T-helper 2 cell treated with Interferon-gamma antibody and Interleukin-4, amounts not matched to agents 100 ng/mL and 5 ng/mL, for 36 hours (primary cell): ENCODE measurements at regions not wholly inside any gene's neighbourhood (a gene's known extent, or its start where the extent isn't known, plus 50 kb on each side); places are given as distances from the start of the nearest gene placed in this dataset.

ENCODE experiments used
- intact Hi-C: fragments of 100-400 bp; cut with micrococcal nuclease; formaldehyde crosslinking; loops from one replicate; pipeline ENCODE4 v1.15.1; 2023

GRCh38 chr6:2542101-2542857 lies 208.4 kb downstream of the MYLK4 start:
- intact Hi-C loops: loop anchor here (5.0 kb wide), 1 partner anchor 295 kb away; the partner anchor contains the start of gene GMDS

DNA sequence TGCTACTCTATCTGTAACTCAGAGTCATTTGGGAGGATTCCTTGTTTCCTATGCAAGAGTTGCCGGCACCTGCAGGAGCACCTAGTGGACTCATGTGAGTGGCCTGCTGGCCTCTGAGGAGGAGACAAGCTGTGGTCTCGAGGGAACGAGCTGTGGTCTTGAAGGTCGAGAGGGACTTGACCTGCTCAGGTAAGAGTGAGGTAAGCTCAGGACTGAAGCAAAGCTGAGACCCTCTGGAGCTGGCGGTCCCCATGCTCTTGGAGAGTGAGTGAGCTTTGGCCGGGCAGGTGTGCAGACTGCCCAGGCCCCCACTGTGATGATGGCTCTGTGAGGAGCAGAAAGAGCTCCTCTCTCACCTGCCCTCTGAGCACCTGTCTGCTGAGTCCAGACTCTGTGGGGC lies 214.3 kb downstream of the MYLK4 start:
- intact Hi-C loops: no loop called here

GRCh38 chr6:2535506-2535905 lies 215.2 kb downstream of the MYLK4 start:
- intact Hi-C loops: no loop called here

- intact Hi-C loops: no loop called here
Measured at GRCh38 chr6:2534406-2535042, 216.2 kb downstream of the MYLK4 start.

- intact Hi-C loops: no loop called here
Measured at GRCh38 chr6:2531426-2532215, 219.1 kb downstream of the MYLK4 start.

DNA sequence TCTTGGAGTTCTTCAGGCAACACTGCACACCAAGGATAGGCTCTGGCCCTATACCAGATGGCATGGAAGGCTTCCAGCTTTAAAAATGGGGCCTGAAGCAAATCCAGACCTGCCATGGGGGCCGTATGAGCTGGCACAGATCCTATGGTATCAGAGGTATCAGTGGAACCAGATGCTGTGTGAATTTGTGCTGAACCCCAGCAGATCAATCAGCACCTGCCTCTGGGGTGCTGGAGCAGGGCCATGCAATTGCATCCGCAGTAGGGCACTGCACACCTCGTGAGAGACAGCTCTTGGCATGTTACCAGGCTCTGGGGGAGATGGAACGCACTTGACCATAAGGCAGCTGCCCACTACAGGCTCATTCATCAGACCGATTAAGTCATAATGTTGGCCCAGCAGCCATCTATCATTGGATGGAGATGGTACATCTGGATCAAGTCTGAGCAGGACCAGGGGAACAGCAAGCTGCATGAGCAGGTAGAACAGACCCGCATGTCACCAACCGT lies 221.5 kb downstream of the MYLK4 start:
- intact Hi-C loops: no loop called here

- intact Hi-C loops: no loop called here
Measured at GRCh38 chr6:2528156-2528555, 222.6 kb downstream of the MYLK4 start.

GRCh38 chr6:2526766-2527165 lies 224.0 kb downstream of the MYLK4 start:
- intact Hi-C loops: no loop called here

DNA sequence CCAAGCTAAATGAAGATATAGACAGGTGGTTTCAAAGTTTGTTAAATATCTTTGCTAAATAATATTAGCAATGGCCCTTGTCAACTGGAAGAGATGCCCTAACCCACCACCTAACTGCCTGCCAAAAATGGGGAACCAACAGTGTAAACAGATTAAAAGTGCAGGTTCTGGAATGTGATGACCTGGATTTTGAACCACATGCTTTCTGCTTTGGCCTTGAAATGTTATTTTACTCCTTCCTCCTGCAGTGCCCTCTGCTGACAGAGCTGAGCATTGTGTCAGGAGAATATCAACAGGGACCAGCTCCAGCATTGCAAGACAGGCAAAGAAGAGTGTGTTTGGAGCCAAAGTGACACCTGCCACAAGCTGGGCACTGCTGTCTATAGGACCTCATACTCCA lies 226.6 kb downstream of the MYLK4 start:
- intact Hi-C loops: no loop called here

DNA sequence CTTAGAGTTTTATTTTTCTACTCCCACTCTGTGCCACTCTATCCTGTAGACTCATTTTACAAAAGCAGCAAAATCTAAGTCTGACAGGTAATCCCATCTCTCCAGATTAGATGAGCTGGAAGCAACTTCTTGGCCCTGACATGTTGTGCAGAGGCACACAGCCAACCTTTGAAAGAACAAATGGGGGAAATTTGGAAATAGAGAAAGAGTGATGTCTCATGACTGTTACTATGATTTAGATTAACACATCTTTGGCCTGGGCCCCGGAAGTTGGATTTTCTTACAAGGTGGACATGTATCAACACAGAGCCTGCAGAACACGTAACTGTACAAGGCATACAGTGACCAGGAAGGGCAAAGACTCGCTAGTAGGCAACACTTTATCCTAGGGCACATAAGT lies 227.7 kb downstream of the MYLK4 start:
- intact Hi-C loops: no loop called here

DNA sequence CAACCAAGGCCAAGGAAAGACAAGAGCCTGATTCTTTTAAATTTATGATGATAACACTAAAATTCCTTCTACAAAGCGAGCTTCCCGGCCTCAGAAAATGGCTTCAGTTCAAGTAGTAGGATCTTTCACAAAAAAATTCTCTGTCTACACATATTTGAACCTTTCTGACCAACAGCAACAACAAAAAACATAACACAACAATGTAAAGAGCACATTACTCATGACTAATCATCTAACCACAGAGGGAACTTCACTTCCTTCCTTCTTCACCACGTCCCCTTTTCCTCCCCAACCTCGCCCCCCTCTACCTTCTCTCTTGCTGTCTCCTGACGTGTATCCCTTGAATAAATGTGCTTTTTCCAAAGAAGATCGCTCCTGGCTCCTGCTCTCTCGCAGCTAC lies 228.2 kb downstream of the MYLK4 start:
- intact Hi-C loops: no loop called here

GRCh38 chr6:2517855-2518473 lies 232.8 kb downstream of the MYLK4 start:
- intact Hi-C loops: no loop called here

DNA sequence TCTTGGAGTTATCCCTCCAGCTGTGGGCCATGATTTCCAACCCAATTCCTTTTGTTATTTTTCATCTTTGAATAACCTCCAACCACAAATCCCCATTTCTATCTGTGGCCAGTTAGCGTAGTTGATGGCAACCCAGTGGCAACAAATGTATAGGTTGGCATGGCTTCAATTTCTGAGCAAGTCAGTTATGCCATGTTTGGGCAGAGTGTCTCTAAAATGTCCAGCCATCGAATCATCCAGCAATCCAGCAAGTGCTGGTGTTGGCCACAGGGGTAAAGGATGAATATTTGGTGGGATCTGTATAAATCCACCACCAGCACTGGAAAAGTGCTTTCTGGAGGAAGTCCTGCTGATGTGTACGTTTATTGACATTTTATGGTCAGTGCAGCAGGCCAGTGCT lies 233.3 kb downstream of the MYLK4 start:
- intact Hi-C loops: no loop called here

- intact Hi-C loops: no loop called here
Measured at GRCh38 chr6:2516059-2516458, 234.7 kb downstream of the MYLK4 start.

DNA sequence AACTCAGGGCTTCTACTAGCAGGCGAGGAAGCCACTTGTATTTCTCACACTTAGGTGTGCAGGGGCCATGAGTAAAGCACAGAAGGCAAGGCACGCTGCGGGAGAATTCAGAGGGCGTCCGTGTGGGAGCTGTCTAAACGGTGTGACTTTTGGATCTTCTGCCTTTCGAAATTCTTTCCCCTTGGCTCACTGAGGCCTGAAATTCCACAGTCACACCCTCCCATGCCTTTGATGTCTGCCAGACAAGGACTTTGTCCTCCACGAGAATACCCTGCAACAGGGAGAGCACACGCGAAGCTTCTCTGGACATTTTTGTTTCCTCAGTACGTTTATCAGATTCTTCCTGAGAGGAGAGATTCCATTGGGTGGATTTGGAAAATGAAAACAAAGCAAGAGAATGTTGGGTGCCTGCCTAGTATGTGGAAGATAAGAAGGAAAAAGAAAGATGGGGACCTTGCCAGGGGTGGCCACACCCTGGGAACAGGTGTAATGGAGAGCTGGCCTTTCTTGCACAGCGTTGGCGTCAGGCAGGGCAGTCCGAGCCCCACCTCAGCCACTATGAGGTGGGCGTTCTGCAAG lies 235.7 kb downstream of the MYLK4 start:
- intact Hi-C loops: no loop called here

DNA sequence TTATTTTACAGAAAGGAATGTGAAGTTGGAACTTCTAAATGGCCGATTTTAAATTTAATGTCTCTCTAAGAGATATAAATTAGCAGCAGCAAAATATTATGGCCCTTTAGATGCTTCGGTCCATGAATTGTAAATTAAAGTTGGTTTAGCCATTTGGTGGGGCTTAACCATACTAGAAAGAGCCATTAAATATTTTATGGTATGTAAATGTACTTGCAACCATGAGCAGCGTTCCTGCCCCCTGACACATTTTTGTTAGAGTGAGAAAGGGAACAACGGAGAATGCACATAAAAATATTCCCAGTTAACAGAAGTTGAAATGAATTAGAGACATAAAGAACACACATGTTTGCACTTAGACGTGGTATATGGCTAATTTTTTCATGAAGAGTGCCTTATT lies 237.9 kb downstream of the MYLK4 start:
- intact Hi-C loops: no loop called here

- intact Hi-C loops: no loop called here
Measured at GRCh38 chr6:2510316-2510715, 240.4 kb downstream of the MYLK4 start.

DNA sequence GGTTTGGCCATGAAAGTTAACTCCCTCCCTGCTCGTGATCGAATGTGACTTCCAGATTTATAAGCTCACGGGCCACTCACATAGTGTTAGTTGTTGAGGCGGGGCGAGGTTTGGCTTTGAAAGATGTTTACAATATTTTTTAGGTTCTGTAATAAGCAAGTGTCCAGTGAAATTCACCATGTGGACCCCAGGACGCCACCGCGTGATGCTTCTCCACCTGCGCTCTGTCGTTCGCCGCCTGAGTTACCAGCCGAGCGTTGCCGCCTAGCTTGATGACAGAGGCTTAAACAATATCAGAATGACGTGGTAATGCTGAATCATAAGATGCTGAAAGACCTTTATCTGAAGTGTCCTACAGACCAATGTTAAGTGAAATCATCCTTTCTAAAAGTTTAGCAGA lies 241.0 kb downstream of the MYLK4 start:
- intact Hi-C loops: no loop called here

- intact Hi-C loops: no loop called here
Measured at GRCh38 chr6:2508071-2508470, 242.7 kb downstream of the MYLK4 start.

GRCh38 chr6:2507521-2508037 lies 243.1 kb downstream of the MYLK4 start:
- intact Hi-C loops: no loop called here

DNA sequence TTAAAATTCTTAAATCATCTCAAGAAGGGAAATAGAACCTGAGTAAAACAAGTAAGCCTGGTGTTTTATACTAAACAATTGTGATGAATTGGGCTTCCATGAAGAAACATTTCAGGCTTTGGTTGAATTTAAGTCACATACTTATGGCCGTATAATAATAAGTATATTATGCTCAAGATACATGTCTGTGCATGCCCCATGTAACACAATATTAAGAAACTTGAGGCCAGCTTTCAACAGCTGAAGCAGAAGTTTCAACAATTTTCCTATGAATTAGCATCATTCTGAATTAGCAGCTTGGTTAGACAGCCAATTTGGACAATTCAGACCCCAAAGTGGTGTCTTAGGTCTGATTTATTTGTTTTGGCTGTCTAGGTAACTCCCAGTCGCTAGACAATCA lies 243.7 kb downstream of the MYLK4 start:
- intact Hi-C loops: no loop called here
